ENCODE measurements at regions not wholly inside any gene's neighbourhood (a gene's known extent, or its start where the extent isn't known, plus 50 kb on each side); places are given as distances from the start of the nearest gene placed in this dataset.

DNA sequence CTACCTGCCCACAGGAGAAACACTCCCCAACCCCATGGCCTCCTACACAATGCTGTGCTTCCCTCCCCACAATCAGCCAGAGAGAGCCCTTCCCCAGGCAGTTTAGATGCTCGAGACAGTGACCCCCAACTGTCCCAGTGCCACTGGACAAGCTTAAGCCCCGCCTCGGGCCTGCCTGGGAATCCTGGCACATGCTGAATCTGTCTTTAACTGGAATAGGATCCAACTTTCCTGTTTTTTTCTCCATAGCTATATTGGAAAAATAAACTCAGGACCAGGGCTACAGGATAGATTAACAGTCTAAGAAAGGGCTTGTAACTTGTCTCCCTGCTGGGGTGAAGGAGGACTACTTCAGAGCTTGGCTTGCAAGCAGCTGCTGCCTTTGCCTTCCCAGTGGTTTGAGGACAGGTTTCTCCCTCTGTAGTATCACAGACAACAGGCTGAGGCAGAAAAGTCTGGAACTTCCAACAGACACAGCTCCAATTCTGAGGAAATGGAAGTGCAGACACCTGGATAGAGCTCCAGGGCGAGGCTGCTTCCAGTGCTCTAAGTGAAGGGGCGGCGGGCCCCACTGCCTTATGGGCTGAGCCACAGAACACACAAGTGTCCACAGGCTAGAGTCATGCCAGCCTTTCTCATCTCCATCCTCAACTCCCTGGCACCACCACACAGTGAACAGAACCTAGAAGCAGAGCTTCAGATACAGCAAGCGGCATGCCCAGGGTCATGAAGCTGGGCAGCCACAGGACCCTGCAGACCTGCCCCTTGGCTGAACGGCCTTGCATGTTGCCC is 228.3 kb downstream of the TUBA3C start:
- H3K4me3 ChIP-seq (ENCODE audit: low read depth, low read length) = no peak overlapping the region
- TF ChIP-seq, protein P1, sequence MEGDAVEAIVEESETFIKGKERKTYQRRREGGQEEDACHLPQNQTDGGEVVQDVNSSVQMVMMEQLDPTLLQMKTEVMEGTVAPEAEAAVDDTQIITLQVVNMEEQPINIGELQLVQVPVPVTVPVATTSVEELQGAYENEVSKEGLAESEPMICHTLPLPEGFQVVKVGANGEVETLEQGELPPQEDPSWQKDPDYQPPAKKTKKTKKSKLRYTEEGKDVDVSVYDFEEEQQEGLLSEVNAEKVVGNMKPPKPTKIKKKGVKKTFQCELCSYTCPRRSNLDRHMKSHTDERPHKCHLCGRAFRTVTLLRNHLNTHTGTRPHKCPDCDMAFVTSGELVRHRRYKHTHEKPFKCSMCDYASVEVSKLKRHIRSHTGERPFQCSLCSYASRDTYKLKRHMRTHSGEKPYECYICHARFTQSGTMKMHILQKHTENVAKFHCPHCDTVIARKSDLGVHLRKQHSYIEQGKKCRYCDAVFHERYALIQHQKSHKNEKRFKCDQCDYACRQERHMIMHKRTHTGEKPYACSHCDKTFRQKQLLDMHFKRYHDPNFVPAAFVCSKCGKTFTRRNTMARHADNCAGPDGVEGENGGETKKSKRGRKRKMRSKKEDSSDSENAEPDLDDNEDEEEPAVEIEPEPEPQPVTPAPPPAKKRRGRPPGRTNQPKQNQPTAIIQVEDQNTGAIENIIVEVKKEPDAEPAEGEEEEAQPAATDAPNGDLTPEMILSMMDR (IDR thresholded peaks at IDR 0.05; ENCODE audit: insufficient read depth, low read depth, low read length, missing control alignments) = no peak

DNA sequence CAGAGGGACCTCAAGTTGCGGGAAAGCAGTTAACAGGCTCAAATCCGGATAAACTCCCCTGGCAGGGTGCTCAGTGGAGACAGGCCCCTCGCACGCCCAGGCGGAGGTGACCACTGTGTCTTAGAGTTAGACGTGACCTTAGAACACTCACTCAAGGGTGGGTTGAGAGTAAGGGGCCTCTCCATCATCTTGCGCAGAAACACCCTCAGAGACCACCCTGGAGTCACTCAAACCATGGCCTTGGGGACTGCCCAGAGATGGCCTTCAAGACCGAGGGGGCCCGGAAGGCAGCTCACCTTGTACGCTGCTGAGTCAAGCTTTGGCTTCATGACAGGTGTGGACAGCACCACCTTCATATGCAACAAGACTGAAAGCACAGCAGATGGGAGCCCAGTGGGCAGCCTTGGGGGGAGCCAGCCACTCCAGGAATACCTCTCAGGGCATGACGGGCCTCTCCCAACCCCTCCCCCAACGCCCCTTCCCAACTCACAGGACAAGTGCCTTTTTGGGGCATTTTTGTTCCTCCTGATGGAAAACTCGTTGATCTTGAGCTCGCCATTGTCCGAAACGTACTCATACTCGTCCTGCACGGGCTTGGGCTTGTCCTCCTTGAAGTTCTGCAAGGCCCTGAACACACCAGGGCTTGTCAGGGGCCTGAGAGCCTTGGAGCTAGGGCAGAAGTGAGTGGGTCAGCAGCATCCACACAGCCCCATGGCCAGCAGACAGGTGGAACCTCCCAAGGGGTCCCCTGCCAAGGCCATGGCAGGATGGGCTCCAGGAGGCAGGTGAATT is 229.2 kb downstream of the TUBA3C start:
- DNase-seq (ENCODE audit: low read depth) = no peak
- TF ChIP-seq, protein P1 (IDR thresholded peaks at IDR 0.05; ENCODE audit: insufficient read depth, low read depth, low read length, missing control alignments) = no peak
- H3K4me3 ChIP-seq (ENCODE audit: low read depth, low read length) = no peak overlapping the region

More for the DNA sequence above, 228.3 kb downstream of the TUBA3C start:
- no peak for DNase-seq (ENCODE audit: low read depth)

DNA sequence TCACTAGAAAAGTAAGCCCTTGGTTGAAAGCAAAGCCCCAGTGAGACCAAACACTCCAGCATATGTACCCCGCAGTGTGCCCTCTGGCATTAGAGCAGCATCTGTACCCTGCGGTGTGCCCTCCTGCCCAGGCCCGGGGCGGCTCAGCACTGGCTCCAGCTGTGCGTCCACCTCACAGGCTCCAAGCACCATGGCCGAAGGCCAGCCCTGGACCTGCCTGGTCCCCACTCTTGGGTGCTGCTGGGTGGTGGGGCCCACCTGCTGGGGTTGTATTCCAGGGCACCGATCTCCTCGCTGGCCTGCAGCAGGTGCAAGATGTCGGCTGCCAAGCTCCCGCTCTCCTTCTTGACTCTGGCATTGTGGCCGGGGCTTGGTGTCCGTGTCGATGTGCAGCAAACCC is 230.2 kb downstream of the TUBA3C start:
- no peak for DNase-seq (ENCODE audit: low read depth)

DNA sequence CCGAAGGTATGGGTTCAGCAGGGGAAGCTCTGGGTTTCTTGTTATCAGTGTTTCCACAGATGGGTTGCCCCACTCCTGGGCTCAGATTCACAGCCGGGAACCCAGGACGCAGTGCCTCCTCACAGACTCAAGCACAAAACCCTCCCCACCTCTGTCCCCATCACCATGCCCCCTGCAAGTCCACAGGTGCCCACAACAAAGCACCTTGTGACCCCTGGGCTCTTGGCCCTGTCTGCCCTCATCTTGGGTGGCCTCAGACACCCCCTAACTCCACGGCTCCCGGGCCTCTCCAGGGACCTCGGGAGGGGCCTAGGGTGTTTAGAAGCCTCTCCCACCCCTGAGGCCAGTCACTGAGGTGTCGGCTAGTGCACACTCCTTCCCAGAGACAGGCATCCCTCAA is 231.7 kb downstream of the TUBA3C start:
- no peak overlapping the region for H3K4me3 ChIP-seq (ENCODE audit: low read depth, low read length)
- DNase-seq (ENCODE audit: low read depth) = no peak
- TF ChIP-seq, protein P1 (IDR thresholded peaks at IDR 0.05; ENCODE audit: insufficient read depth, low read depth, low read length, missing control alignments) = no peak

More for the DNA sequence above, 230.2 kb downstream of the TUBA3C start:
- H3K4me3 ChIP-seq (ENCODE audit: low read depth, low read length) = no peak overlapping the region
- TF ChIP-seq, protein P1 (IDR thresholded peaks at IDR 0.05; ENCODE audit: insufficient read depth, low read depth, low read length, missing control alignments) = no peak

DNA sequence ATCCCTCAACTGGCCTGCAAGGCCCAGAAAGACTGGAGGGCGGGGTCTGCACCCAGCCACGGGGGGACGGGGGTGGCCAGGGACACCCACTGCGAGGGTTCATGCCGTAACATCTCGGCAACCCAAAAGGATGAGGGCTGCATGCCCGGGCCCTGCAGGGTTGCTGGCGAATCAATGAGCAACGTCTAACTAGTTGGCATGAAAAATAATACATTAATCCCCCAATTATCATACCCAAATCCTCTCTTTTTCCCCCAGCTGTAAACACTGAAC is 232.2 kb downstream of the TUBA3C start:
- no peak overlapping the region for H3K4me3 ChIP-seq (ENCODE audit: low read depth, low read length)
- TF ChIP-seq, protein P1 (IDR thresholded peaks at IDR 0.05; ENCODE audit: insufficient read depth, low read depth, low read length, missing control alignments) = no peak
- DNase-seq (ENCODE audit: low read depth) = no peak

DNA sequence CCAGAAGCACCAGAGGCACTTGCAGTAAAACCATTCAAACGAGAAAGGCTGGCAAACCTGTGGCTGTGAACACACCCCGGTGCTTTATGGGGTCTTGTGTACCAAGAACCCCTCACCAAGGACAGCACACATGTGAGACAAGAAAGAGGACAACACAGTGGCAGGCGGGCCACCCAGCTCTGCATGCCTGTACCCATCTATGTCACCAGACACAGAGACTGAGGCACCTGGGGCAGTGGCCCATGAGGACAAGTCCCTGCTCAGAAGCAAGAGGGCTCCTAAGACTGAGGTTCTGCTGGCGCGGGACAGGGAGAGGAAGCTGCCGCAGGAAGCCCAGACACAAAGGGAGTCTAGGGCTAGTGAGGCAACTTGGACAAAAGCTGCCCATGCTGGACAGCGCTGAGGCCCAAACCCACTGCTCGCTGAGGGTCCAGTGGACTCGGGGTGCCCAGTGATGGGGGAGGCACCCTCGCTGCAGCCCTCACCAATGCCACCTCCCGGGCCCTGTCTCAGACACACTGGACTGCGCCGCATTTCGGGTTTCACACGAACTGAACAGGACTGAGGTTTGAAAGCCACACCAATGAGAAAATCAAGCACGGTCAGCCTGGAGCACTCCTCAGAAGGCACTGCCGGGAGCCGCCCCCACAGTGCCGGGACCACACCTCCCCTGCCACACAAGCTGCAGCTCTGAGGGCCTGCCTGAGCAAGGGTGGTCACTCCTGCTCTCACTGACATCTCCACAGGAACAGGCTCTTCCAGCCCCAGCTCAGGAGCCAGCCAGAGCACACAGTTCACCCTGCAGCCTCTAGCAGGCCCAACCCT is 232.7 kb downstream of the TUBA3C start:
- TF ChIP-seq, protein P1 (IDR thresholded peaks at IDR 0.05; ENCODE audit: insufficient read depth, low read depth, low read length, missing control alignments) = no peak
- H3K4me3 ChIP-seq (ENCODE audit: low read depth, low read length) = no peak overlapping the region
- no peak for DNase-seq (ENCODE audit: low read depth)
